ENCODE measurements at regions not wholly inside any gene's neighbourhood (a gene's known extent, or its start where the extent isn't known, plus 50 kb on each side); places are given as distances from the start of the nearest gene placed in this dataset.

- Histone ChIP-seq H3K4me3 (no peak overlapping the region), H3K27ac (no peak overlapping the region)
These were observed 167.3 kb upstream of the GLI2 start for GRCh38 chr2:120568089-120568974.

DNA sequence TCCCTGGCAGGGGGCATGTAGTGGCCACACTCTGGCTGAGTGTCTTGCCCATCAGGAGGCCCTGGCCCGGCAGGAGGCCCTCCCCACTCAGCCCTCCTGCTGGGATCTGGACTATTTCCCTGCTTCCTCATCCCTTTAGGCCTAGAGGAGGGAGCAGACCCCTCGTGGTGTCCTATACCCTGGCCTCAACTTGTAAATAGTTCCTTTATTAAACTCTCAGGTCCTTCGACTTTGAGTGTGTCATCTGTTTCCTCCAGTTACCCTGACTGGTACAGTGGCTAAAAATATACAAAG lies 166.7 kb upstream of the GLI2 start:
- no peak overlapping the region for H3K27ac ChIP-seq
- H3K4me3 ChIP-seq, result no peak overlapping the region

DNA sequence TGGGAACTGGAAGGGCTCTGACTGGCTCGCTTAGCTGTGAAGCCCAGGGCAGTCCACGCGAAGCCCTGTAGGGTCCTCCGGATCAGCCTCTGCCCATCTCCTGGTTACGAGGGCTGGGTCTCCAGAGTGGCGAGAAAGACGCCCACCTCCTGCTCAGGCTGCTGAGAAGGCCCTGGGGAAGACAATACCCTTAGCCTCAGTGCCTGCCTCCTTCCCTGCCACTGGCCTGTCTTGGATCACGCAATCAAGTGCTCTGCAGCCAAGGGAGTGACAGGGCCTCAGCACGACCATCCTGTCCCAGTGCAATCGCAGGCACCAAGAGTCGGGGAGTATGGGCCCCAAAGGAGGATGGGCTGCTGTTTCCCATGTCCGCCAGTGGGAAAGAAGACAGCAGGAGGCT lies 165.7 kb upstream of the GLI2 start:
- H3K4me3 ChIP-seq, result no peak overlapping the region
- H3K27ac ChIP-seq, result no peak overlapping the region

DNA sequence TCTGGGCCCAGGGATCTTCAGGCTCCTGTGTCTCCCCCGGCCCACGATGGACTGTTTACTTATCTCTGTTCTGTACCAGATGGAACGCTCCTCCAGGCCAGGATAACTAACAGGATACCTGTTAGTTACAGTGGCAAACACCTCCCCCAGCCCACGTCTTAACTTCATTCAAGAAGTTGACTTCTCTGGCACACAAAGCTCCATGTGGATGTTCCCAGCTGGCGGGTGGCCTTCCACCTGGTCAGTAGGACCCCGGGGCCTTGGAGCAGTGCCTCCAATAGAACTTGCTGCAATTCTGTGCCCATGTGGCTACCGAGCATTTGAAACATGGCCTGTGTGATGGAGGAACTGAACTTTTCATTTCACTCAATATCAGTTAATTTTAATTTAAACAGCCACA lies 165.1 kb upstream of the GLI2 start:
- Histone ChIP-seq H3K4me3 (no peak overlapping the region), H3K27ac (no peak overlapping the region)

DNA sequence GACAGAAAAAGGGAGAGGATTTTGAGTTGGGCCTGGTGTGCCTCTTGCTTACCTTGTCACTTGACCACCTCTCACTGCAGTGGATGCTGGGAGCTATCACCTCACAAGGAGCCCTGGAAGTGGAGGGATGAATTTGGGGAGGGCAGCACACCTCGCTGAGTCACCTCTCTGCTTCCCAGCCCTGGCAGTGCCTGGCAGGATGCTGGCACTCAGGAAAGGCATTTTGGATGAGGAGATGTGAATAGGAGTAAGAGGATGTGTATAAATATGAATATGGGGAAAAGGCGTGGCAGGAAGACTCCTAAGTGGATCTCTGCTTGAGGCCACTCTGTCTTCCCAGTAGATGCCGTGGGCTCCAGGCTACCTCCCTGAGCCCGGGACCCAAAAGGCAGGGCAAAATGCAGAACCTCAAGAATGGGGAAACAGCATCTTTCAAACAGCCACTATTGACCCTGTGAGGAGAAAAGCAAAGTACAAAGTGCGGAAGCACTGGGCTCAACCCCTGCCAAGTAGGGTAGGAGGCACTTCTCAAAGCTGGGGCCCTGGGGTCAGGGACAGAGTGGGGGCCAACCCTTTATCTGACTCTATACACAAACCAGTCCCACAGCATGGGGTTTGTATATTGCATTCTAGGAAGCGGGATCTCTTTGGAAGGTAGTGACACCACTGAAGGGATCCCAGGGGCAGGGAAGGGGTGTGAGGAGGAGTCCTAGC lies 164.5 kb upstream of the GLI2 start:
- H3K4me3 ChIP-seq, result no peak overlapping the region
- H3K27ac ChIP-seq, result no peak overlapping the region

DNA sequence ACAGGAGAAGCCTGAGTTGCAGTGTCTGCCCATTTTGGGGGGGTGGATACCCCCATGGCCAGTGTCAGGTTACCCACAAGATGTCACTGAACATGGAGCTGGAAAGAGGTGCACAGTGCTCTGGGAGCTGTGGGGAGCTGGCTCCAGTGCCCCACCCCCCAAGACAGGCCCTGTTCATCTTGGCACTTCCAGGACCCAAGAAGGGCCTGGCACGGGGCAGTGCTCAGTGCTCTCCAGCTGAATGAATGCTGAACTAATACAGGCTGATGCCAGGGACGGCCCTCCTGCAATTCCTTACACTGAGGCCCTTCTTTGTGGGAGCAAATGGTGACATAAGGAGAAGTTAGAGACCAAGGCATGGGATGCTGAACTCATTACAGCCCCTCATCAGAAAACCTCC lies 163.4 kb upstream of the GLI2 start:
- Histone ChIP-seq H3K27ac (no peak overlapping the region), H3K4me3 (no peak overlapping the region)

DNA sequence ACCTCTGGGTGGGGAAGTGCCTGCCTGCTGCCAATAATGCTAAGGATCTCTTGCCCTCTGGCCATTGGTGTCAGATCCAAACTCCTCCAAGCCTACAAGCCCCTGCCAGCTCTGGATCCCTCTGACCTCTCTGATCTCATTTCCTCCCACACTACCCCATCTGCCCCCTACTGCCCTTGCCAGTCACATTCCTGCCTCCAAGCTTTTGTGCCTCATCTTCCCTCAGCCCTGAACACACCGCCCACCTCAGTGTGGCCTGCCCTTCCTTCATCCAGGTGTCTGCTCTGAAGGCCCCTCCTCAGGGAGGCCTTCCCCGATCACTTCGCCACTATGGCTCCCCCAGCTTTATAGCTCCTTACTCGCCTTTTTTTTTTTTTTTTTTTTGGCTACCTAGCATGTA lies 161.0 kb upstream of the GLI2 start:
- Histone ChIP-seq H3K4me3 (no peak overlapping the region), H3K27ac (no peak overlapping the region)

DNA sequence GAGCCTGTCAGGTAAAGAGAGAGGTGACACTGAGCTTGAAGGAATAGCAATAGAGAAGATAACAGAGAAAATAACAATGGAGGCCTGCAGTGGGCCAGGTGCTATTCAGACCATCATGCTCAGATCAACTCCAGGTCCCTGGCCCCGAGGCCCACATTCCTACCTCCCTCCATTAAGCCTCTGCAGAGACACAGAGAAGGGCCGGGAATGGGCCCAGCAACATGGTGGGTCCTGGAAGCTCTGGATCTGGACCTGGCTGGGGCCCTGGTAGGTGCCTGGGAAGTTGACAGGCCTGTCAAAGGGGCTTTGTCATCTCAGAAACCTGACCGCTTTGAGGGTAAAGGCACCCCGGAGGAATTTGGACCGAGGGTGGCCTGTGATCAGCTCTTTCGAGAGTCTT lies 159.7 kb upstream of the GLI2 start:
- Histone ChIP-seq H3K27ac (peak overlapping the region in 1 of 21 experiments; percentile 59), H3K4me3 (no peak overlapping the region)

DNA sequence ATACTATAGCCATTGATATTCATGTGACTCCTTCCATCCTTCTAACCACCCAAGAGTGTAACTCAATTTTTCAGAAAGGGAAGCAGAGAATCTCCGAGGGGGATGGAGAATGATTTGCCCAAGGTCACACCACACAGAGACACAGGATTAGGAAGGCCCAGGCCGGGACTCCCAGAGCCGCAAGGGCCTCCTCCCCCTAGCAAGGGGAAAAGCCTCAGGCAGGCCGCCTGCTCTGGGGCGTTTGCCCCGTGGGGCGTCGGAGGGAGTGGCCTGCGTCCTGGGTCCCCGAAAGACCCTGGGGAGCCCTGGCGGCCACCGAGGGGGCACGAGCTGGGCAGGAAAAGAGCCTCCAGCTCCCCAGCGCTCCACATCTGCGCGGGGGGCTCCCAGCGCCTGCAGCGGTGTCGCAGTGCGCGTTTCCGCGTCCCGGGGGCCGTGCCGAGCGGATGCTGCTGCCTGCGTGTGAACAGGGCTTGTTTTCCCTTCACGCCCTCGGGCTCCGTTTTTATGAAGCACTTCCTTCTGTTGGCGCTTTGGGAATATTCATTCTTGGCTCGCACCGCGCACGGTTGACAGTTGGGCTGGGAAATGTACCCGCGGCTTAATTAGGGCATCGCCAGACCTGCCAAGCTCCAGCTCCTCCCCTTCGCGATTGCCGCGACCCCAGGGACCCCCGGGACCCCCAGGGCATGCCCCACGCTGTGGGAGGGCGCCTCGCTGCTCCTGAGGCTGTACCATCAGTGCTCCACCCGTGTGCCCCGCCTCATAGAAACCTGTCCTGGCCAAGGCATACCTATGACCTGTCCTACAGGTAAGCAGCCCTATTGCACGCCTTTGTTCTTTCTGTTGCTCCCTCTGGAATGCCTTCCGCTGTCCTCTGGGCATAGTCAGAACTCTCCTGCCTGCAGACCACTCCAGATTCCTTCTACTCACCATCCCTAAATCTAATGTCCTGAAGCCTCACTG lies 158.9 kb upstream of the GLI2 start:
- H3K4me3 ChIP-seq, result peak overlapping the region in 1 of 7 experiments; percentile 33
- peak overlapping the region in 7 of 21 experiments; percentile 7 to 60 (median 49) for H3K27ac ChIP-seq

GRCh38 chr2:120577721-120578295 lies 157.9 kb upstream of the GLI2 start:
- H3K27ac ChIP-seq, result no peak overlapping the region
- H3K4me3 ChIP-seq, result no peak overlapping the region

DNA sequence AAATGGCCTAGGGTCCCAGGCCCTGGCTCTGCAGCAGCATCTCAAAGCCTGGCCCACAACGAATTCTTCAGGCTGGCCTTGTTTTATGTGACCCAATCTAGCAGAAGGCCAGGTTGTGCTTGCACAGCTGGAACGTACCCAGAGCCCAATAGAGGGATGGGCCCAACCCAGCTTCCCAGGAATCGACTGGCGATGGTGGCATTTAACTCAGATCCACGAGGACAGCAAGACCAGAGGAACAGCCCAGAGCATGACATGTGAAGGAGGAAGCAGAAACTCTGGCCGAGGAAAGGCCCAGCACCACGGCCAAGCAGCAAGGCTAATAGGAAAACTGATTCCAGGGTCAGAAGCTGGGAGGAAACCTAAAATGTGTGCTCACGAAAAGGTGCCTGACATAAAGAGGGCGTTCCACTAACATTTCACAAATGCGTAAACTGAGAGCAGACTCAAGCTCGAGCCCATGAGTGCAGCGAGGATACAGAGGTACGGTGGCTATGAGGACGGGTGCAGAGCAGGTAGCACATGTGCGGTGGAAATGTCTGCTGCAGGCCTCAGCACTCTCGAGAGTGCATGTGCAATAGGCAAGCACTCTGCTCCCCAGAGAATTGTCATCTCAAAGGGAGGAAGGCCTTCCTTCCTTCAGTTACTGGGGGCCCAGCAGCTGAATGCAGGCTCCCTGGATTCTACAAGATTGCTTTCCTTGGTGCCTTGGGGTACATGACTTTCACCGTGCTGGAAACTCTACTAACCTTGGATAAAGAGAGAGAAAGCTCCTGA lies 156.9 kb upstream of the GLI2 start:
- Histone ChIP-seq H3K4me3 (no peak overlapping the region), H3K27ac (no peak overlapping the region)

DNA sequence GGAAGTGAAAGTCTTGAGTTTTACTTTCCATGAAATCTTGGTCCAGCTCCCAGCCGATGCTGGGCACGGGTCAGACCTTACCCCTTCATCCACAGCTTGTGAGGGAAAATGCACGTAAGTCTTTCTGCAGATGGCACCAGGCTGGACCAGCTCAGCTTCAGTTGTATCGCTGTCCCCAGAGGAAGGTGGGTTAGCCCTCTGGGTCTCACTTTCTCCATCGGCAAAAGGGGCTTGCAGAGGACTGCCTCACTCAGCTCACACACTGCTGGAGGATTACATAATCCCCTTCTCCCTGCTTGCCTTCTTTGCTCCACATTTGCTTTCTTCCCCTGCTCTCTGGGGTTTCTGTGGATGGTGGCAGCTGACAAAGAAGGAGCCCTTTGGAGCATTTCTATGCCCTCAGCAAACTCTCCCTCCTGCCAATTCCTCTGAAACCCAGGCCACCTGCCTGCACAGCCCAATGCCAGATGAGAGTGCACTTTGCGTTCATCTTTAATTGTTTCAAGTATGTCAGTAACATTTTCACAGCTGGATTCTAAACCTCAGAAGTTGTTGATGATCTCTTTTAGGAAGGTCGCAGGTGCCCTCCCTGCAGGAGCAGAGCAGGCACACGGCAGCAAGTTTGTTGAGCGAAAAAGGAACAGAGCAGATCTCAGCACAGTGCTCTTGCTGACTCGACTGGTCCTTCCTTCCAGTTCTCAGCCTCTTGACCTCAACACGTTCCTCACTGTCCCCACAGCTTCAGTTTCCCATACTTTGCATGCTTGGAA lies 155.6 kb upstream of the GLI2 start:
- H3K27ac ChIP-seq, result no peak overlapping the region
- no peak overlapping the region for H3K4me3 ChIP-seq

DNA sequence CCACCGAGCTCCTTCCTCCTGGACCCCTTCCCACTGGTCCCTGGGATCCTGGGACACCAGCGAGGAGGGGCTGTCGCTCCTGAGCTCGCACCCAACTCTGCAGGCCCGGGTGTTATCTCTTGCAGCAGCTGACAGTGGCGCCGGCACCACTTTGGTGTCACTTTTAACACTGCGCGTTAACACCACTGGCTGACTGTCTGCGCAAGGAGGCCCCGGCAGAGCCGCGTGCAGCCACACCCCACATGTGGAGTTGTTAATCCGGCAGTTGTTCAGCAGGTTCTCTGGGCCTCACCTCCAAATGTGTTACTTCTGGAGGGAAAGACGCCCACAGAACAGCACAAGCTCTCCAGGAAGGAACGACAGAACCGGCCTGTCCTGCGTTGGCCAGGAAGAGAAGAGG lies 155.0 kb upstream of the GLI2 start:
- Histone ChIP-seq H3K27ac (no peak overlapping the region), H3K4me3 (no peak overlapping the region)

DNA sequence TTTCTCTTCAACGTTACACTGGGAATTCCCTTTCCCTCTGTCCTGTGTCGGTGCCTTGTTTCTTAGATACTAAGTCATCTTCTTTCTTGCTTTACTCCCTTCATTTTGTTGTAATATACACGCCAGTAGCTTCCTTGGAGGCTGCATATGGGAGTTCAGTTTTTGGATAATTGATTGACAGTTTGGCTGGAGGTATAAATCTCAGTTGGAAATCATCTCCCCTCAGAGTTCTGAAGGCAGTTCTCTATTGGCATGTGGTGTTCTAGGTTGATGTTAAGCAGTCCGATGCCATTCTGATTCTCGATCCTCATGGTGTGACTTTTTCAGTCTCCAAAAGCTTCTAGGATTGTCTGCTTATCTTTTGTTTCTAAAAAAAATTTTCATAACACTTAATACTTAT lies 152.5 kb upstream of the GLI2 start:
- Histone ChIP-seq H3K4me3 (no peak overlapping the region), H3K27ac (no peak overlapping the region)

GRCh38 chr2:120583851-120584570 lies 151.7 kb upstream of the GLI2 start:
- no peak overlapping the region for H3K27ac ChIP-seq
- H3K4me3 ChIP-seq, result no peak overlapping the region

- Histone ChIP-seq H3K27ac (peak overlapping the region in 1 of 21 experiments; percentile 57), H3K4me3 (no peak overlapping the region)
These were observed 149.0 kb upstream of the GLI2 start for GRCh38 chr2:120586507-120587278.

Data from skin epidermis (tissue), 12 donors.